ENCODE measurements at regions not wholly inside any gene's neighbourhood (a gene's known extent, or its start where the extent isn't known, plus 50 kb on each side); places are given as distances from the start of the nearest gene placed in this dataset.
"Not testable (repeated sequence)": the region's sequence is repeated elsewhere in the genome, so short reads cannot be mapped to it uniquely, and the experiment has no call there.

GRCh38 chr10:30728766-30729165 lies 99.2 kb upstream of the LYZL2 start:
- TF ChIP-seq POLR2A (IDR thresholded peaks at IDR 0.05; ENCODE audit: low read depth, low read length): no peak
- TF ChIP-seq POLR2AphosphoS5 (IDR thresholded peaks at IDR 0.05; ENCODE audit: low read depth, low read length): no peak
- no peak for DNase-seq (ENCODE audit: insufficient read length)
- peak; percentile 56 for FAIRE-seq

- DNase-seq (ENCODE audit: insufficient read length): no peak
- FAIRE-seq: peak; percentile 65
- TF ChIP-seq POLR2A (IDR thresholded peaks at IDR 0.05; ENCODE audit: low read depth, low read length) (no peak), TAF1 (IDR thresholded peaks at IDR 0.05; ENCODE audit: borderline replicate concordance, low read depth, low read length) (no peak), POLR2AphosphoS5 (IDR thresholded peaks at IDR 0.05; ENCODE audit: low read depth, low read length) (no peak)
These were observed 98.6 kb upstream of the LYZL2 start for GRCh38 chr10:30728127-30728526.

GRCh38 chr10:30727524-30727923 lies 98.0 kb upstream of the LYZL2 start:
- no peak for TF ChIP-seq POLR2AphosphoS5 (IDR thresholded peaks at IDR 0.05; ENCODE audit: low read depth, low read length)
- no peak for TF ChIP-seq POLR2A (IDR thresholded peaks at IDR 0.05; ENCODE audit: low read depth, low read length)
- no peak for TF ChIP-seq TAF1 (IDR thresholded peaks at IDR 0.05; ENCODE audit: borderline replicate concordance, low read depth, low read length)
- no peak for FAIRE-seq
- no peak for DNase-seq (ENCODE audit: insufficient read length)

- peak; percentile 100 for FAIRE-seq
- not testable (repeated sequence) for DNase-seq (ENCODE audit: insufficient read length)
These were observed 97.3 kb upstream of the LYZL2 start for GRCh38 chr10:30726783-30727414.

- TF ChIP-seq POLR2AphosphoS5 (IDR thresholded peaks at IDR 0.05; ENCODE audit: low read depth, low read length) (no peak), TAF1 (IDR thresholded peaks at IDR 0.05; ENCODE audit: borderline replicate concordance, low read depth, low read length) (no peak), POLR2A (IDR thresholded peaks at IDR 0.05; ENCODE audit: low read depth, low read length) (no peak)
- FAIRE-seq: no peak
- DNase-seq (ENCODE audit: insufficient read length): no peak
These were observed 96.1 kb upstream of the LYZL2 start for GRCh38 chr10:30725661-30726060.

GRCh38 chr10:30724296-30724695 lies 94.7 kb upstream of the LYZL2 start:
- no peak for DNase-seq (ENCODE audit: insufficient read length)
- TF ChIP-seq POLR2AphosphoS5 (IDR thresholded peaks at IDR 0.05; ENCODE audit: low read depth, low read length) (no peak), POLR2A (IDR thresholded peaks at IDR 0.05; ENCODE audit: low read depth, low read length) (no peak)
- no peak for FAIRE-seq

GRCh38 chr10:30722956-30723620 lies 93.5 kb upstream of the LYZL2 start:
- FAIRE-seq (no peak), DNase-seq (ENCODE audit: insufficient read length) (no peak)
- no peak for TF ChIP-seq TAF1 (IDR thresholded peaks at IDR 0.05; ENCODE audit: borderline replicate concordance, low read depth, low read length)
- TF ChIP-seq POLR2A (IDR thresholded peaks at IDR 0.05; ENCODE audit: low read depth, low read length): no peak
- TF ChIP-seq POLR2AphosphoS5 (IDR thresholded peaks at IDR 0.05; ENCODE audit: low read depth, low read length): no peak

- no peak for TF ChIP-seq TAF1 (IDR thresholded peaks at IDR 0.05; ENCODE audit: borderline replicate concordance, low read depth, low read length)
- TF ChIP-seq POLR2A (IDR thresholded peaks at IDR 0.05; ENCODE audit: low read depth, low read length): no peak
- TF ChIP-seq POLR2AphosphoS5 (IDR thresholded peaks at IDR 0.05; ENCODE audit: low read depth, low read length): no peak
- no peak for DNase-seq (ENCODE audit: insufficient read length)
- FAIRE-seq: no peak
These were observed 90.3 kb upstream of the LYZL2 start for GRCh38 chr10:30719832-30720231.

- DNase-seq (ENCODE audit: insufficient read length): no peak
- TF ChIP-seq POLR2AphosphoS5 (IDR thresholded peaks at IDR 0.05; ENCODE audit: low read depth, low read length): no peak
- no peak for TF ChIP-seq POLR2A (IDR thresholded peaks at IDR 0.05; ENCODE audit: low read depth, low read length)
- TF ChIP-seq TAF1 (IDR thresholded peaks at IDR 0.05; ENCODE audit: borderline replicate concordance, low read depth, low read length): no peak
- FAIRE-seq: peak; percentile 54
These were observed 80.3 kb upstream of the LYZL2 start for GRCh38 chr10:30709700-30710358.

GRCh38 chr10:30709229-30709628 lies 79.7 kb upstream of the LYZL2 start:
- no peak for TF ChIP-seq TAF1 (IDR thresholded peaks at IDR 0.05; ENCODE audit: borderline replicate concordance, low read depth, low read length)
- TF ChIP-seq POLR2AphosphoS5 (IDR thresholded peaks at IDR 0.05; ENCODE audit: low read depth, low read length): no peak
- TF ChIP-seq POLR2A (IDR thresholded peaks at IDR 0.05; ENCODE audit: low read depth, low read length): no peak
- no peak for FAIRE-seq
- no peak for DNase-seq (ENCODE audit: insufficient read length)

- no peak for TF ChIP-seq TAF1 (IDR thresholded peaks at IDR 0.05; ENCODE audit: borderline replicate concordance, low read depth, low read length)
- TF ChIP-seq POLR2A (IDR thresholded peaks at IDR 0.05; ENCODE audit: low read depth, low read length): no peak
- no peak for TF ChIP-seq POLR2AphosphoS5 (IDR thresholded peaks at IDR 0.05; ENCODE audit: low read depth, low read length)
- no peak for FAIRE-seq
- no peak for DNase-seq (ENCODE audit: insufficient read length)
These were observed 78.7 kb upstream of the LYZL2 start for GRCh38 chr10:30708234-30708633.

- FAIRE-seq; DNase-seq (ENCODE audit: insufficient read length): not testable (repeated sequence)
These were observed 76.6 kb upstream of the LYZL2 start for GRCh38 chr10:30706189-30706588.
